BE2C (cell line): ENCODE measurements at regions not wholly inside any gene's neighbourhood (a gene's known extent, or its start where the extent isn't known, plus 50 kb on each side); places are given as distances from the start of the nearest gene placed in this dataset.

Experiments
- DNase-seq: peaks from one replicate; pipeline ENCODE4 v3.0.0-alpha.2; 2020
- H3K27me3 ChIP-seq: fragments of 250-450 bp; sonication (Bioruptor Pico); 2 replicates; pipeline ENCODE4 v1.5.1; 2020; ENCODE audit warnings: mild to moderate bottlenecking
- H3K36me3 ChIP-seq: fragments of 250-450 bp; sonication (Bioruptor Pico); 2 replicates; pipeline ENCODE4 v1.5.1; 2020; ENCODE audit warnings: mild to moderate bottlenecking
- H3K4me1 ChIP-seq: fragments of 250-450 bp; sonication (Bioruptor Pico); 2 replicates; pipeline ENCODE4 v1.5.1; 2020
- H3K4me3 ChIP-seq: 2 replicates; pipeline ENCODE4 v1.5.1; 2011; ENCODE audit warnings: low read depth, low read length
- H3K9me3 ChIP-seq: fragments of 250-450 bp; sonication (Bioruptor Pico); 2 replicates; pipeline ENCODE4 v1.5.1; 2020
- CTCF ChIP-seq: IDR thresholded peaks from 2 replicates; pipeline ENCODE4 v1.5.1; 2012; ENCODE audit warnings: mild to moderate bottlenecking, low read depth, low read length

DNA sequence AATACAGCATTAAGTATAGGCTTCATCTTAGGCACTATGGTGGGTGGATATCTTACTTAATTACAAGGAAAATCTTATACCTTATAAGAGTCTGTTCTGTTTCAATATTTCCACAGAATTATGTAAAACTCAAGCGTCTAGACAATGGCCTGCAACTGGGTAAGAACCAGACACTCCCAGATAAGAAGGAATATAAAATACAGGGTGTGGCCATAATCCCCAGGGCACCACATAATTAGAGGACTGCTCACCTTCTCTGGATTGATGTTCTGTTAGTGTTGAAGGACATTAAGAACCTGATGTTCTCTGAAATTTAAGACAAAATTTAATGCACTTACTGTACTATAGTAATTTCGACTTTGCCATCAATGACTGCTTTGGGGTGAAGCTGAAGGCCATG is 198.2 kb upstream of the ARSJ start:
- Histone ChIP-seq H3K4me1 (no peaks in the 10 kb centered on the region), H3K9me3 (no peaks in the 10 kb centered on the region), H3K36me3 (no peaks in the 10 kb centered on the region), H3K27me3 (no peaks in the 10 kb centered on the region), H3K4me3 (no peak overlapping the region)
- DNase-seq = no peak
- no peak for TF ChIP-seq CTCF

DNA sequence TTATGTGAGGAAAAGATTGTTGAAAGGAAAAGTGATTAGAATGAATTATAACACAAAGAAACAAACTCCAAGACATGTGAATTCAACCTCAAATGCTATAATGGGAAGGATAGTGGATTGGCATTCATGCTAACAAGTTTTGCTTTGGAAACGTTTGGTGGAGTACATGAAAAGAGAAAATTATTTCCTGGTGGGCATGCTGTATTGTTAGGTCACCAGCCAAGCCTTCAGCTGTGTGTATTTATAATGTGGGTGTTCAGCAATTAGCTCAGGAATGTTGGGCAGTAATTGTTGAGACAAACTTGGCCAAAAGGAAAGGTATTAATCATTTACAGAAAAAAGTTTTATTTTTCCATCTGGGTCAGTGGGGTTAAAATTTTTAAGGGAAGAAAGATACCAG is 198.9 kb upstream of the ARSJ start:
- Histone ChIP-seq H3K27me3 (no peaks in the 10 kb centered on the region), H3K9me3 (no peaks in the 10 kb centered on the region), H3K4me3 (no peak overlapping the region), H3K4me1 (no peaks in the 10 kb centered on the region), H3K36me3 (no peaks in the 10 kb centered on the region)
- DNase-seq = no peak
- TF ChIP-seq CTCF = no peak

- Histone ChIP-seq H3K4me3 (no peak overlapping the region), H3K36me3 (no peaks in the 10 kb centered on the region), H3K27me3 (no peaks in the 10 kb centered on the region), H3K9me3 (no peaks in the 10 kb centered on the region), H3K4me1 (no peaks in the 10 kb centered on the region)
- TF ChIP-seq CTCF = peak; percentile 87
- DNase-seq = peak; percentile 75
Observed at GRCh38 chr4:114180481-114180880, 201.0 kb upstream of the ARSJ start.

GRCh38 chr4:114184901-114185300 is 205.5 kb upstream of the ARSJ start:
- H3K9me3 ChIP-seq = no peaks in the 10 kb centered on the region
- no peaks in the 10 kb centered on the region for H3K4me1 ChIP-seq
- H3K27me3 ChIP-seq = no peaks in the 10 kb centered on the region
- no peak overlapping the region for H3K4me3 ChIP-seq
- no peaks in the 10 kb centered on the region for H3K36me3 ChIP-seq
- no peak for TF ChIP-seq CTCF
- DNase-seq = no peak

DNA sequence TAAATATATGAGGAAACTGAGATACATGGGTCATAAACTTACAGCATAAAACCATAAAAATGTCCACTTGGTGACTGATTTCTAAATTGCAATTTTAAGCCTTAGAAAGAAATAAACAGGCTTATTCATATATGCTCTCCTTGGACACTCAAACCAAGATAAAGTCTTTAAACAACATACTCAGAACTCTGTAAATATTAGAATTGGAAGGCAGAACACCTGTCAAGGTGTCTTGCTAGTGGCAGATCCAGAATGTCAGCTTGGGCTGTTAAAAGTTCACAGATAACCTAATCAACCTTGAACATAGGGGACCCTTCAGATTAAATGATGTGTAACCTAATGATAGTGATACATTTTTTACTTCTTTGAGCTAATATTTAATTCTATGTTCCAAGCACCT is 208.1 kb upstream of the ARSJ start:
- H3K36me3 ChIP-seq = no peaks in the 10 kb centered on the region
- H3K4me3 ChIP-seq = no peak overlapping the region
- no peak for TF ChIP-seq CTCF
- H3K9me3 ChIP-seq = no peaks in the 10 kb centered on the region
- no peaks in the 10 kb centered on the region for H3K27me3 ChIP-seq
- DNase-seq = no peak
- H3K4me1 ChIP-seq = no peaks in the 10 kb centered on the region

GRCh38 chr4:114191496-114191895 is 212.0 kb upstream of the ARSJ start:
- H3K4me1 ChIP-seq = no peaks in the 10 kb centered on the region
- DNase-seq = no peak
- H3K27me3 ChIP-seq = no peaks in the 10 kb centered on the region
- TF ChIP-seq CTCF = no peak
- H3K4me3 ChIP-seq = no peak overlapping the region
- H3K9me3 ChIP-seq = no peaks in the 10 kb centered on the region
- no peaks in the 10 kb centered on the region for H3K36me3 ChIP-seq
